Left lung (tissue), 4 donors: ENCODE measurements at regions not wholly inside any gene's neighbourhood (a gene's known extent, or its start where the extent isn't known, plus 50 kb on each side); places are given as distances from the start of the nearest gene placed in this dataset.
A peak's percentile ranks its signal among the peaks of the same experiment; 100 is the strongest.

Experiments used
- ATAC-seq: fragments of 200-7000 bp; cut with Tn5 transposase; one replicate; pipeline ENCODE4 v1.9.1; 2020; ENCODE audit warnings: moderate library complexity
- DNase-seq, 4 donors: peaks; one replicate each; pipeline ENCODE4 v3.0.0-alpha.2; 2013 to 2020
- H3K27ac ChIP-seq, 2 donors: fragments of 200-600 bp; sonication (generic) in 1 of 2; one replicate each; pipeline versions ENCODE4 v1.5.0 to v1.8.0; 2020 to 2021
- H3K27me3 ChIP-seq, 2 donors: fragments of 200-600 bp; sonication (generic) in 1 of 2; one replicate each; pipeline versions ENCODE4 v1.5.0 to v1.8.0; 2020 to 2021
- H3K36me3 ChIP-seq, 2 donors: fragments of 200-600 bp; sonication (generic) in 1 of 2; one replicate each; pipeline versions ENCODE4 v1.5.0 to v1.8.0; 2020 to 2021
- H3K4me1 ChIP-seq, 2 donors: fragments of 200-600 bp; one replicate each; pipeline ENCODE4 v1.8.0; 2021
- H3K4me3 ChIP-seq, 2 donors: fragments of 200-600 bp; sonication (generic) in 1 of 2; one replicate each; pipeline versions ENCODE4 v1.5.0 to v1.8.0; 2020 to 2021; ENCODE audit warnings: mild to moderate bottlenecking in 1 of 2
- H3K9me3 ChIP-seq, 2 donors: fragments of 200-600 bp; sonication (generic) in 1 of 2; one replicate each; pipeline versions ENCODE4 v1.5.0 to v1.8.0; 2020 to 2021
- intact Hi-C, 2 donors: fragments of 100-400 bp; cut with DNase I; formaldehyde crosslinking; loops; one replicate each; pipeline versions ENCODE4 v1.11.2 to v1.14.2; 2022
- TF ChIP-seq, protein P1 (sequence below), 2 donors: fragments of 200-600 bp; sonication (generic) in 1 of 2; IDR thresholded peaks; one replicate each; pipeline versions ENCODE4 v1.5.0 to v1.8.0; 2021; ENCODE audit warnings: antibody characterized with exemption in 2 of 2
- donor health status: DM: no; HTN: yes; CAD: no.
- donor health status: DM: no; HTN: no; CAD: no.

DNA sequence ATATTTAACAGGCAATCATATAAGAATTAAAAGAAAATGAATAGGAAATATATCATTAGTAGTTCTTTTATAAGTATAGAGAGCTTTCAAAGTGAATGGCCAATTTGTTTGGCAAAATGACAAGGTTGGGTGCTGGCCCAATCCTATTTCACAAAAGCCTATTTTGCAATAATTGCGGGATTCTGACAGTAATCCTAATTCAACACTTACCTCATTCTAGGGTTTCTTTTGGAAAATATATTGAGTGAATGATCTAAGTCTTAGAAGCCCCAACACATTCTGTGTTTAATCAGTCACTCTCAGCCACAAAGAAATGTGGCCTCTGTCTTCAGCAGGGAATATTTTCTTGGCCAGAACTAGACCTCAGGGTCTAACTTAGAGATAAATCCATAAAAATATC lies 835.9 kb upstream of the ZNF608 start:
- Histone ChIP-seq H3K4me3 (no peak overlapping the region), H3K27ac (no peak overlapping the region), H3K4me1 (no peaks in the 10 kb centered on the region), H3K27me3 (no peaks in the 10 kb centered on the region), H3K9me3 (peaks cover 0 to 4% of the 10 kb centered on the region in 2 donors), H3K36me3 (no peaks in the 10 kb centered on the region)
- DNase-seq (peak in 2 of 4 donors; percentile 75 to 80), ATAC-seq (peak; percentile 15)
- TF ChIP-seq, protein P1, sequence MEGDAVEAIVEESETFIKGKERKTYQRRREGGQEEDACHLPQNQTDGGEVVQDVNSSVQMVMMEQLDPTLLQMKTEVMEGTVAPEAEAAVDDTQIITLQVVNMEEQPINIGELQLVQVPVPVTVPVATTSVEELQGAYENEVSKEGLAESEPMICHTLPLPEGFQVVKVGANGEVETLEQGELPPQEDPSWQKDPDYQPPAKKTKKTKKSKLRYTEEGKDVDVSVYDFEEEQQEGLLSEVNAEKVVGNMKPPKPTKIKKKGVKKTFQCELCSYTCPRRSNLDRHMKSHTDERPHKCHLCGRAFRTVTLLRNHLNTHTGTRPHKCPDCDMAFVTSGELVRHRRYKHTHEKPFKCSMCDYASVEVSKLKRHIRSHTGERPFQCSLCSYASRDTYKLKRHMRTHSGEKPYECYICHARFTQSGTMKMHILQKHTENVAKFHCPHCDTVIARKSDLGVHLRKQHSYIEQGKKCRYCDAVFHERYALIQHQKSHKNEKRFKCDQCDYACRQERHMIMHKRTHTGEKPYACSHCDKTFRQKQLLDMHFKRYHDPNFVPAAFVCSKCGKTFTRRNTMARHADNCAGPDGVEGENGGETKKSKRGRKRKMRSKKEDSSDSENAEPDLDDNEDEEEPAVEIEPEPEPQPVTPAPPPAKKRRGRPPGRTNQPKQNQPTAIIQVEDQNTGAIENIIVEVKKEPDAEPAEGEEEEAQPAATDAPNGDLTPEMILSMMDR (IDR thresholded peaks at IDR 0.05) = no peak
- intact Hi-C loops = no loop called here

DNA sequence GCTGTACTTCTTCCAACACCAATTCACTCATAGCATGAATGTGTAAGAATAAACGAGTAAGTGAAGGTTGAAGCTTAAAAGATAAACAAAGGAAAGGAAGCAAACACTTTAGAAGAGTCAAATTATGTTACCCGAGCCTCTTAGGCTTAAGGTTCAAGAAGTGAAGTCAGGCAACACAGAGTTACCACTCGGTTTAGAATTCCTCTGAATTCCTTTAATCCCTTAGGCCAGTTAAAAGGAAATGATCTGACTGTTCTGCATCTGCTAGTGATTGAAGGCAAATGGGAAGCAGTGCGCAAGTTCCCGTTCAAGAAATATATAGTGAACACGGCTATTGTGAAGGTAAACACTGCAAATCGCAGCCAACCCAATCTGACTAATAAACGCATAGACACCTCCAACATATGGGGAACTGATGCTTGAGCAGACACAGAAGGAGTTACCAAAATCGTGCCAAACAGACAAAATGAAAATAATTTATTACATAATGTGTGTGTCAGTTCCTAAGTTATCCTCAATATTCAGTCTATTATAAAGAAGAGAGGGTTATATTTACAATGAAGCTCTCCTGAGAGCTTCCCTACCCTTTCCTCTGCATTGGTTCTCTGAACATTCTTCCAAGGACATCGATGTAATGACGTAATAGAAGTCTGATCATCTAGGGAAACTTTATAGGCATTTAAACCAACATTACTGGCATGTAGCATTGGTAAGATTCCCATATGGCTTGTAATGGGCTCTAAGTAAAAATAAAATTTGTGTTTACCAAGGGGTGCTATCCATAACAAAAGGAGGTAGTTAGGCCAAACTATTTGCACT lies 837.1 kb upstream of the ZNF608 start:
- no peaks in the 10 kb centered on the region for H3K4me1 ChIP-seq
- TF ChIP-seq, protein P1 (IDR thresholded peaks at IDR 0.05) = no peak
- H3K27ac ChIP-seq = peak overlapping the region in 1 of 2 donors; percentile 9
- ATAC-seq (no peak), DNase-seq (peak in 1 of 4 donors; percentile 40)
- no peaks in the 10 kb centered on the region for H3K36me3 ChIP-seq
- H3K9me3 ChIP-seq = peaks cover 0 to 8% of the 10 kb centered on the region in 2 donors
- intact Hi-C loops = no loop called here
- no peak overlapping the region for H3K4me3 ChIP-seq
- H3K27me3 ChIP-seq = no peaks in the 10 kb centered on the region

DNA sequence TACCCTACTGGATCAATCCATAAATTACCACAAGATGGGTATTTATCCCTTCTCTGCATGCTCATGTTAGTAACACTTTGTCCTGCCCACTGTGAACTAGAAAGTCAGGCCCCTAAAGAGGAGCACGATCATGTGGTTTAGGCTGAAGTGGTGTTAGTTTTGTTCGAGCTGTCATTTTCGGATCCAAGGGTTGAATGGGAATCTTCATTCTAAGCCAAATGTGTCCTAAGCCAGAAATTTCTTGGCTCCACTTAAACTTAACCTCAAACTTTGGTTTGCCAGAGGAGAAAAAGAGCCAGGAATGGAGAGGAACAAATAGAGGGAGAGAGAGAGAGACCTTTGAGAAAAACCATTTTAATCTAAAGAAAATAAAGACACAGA lies 837.7 kb upstream of the ZNF608 start:
- intact Hi-C loops = no loop called here
- no peak overlapping the region for H3K4me3 ChIP-seq
- H3K27ac ChIP-seq = peak overlapping the region in 1 of 2 donors; percentile 9
- no peaks in the 10 kb centered on the region for H3K27me3 ChIP-seq
- TF ChIP-seq, protein P1 (IDR thresholded peaks at IDR 0.05) = no peak
- H3K9me3 ChIP-seq = peaks cover 0 to 8% of the 10 kb centered on the region in 2 donors
- DNase-seq (peak in 2 of 4 donors; percentile 73), ATAC-seq (peak; percentile 21)
- no peaks in the 10 kb centered on the region for H3K4me1 ChIP-seq
- H3K36me3 ChIP-seq = no peaks in the 10 kb centered on the region

DNA sequence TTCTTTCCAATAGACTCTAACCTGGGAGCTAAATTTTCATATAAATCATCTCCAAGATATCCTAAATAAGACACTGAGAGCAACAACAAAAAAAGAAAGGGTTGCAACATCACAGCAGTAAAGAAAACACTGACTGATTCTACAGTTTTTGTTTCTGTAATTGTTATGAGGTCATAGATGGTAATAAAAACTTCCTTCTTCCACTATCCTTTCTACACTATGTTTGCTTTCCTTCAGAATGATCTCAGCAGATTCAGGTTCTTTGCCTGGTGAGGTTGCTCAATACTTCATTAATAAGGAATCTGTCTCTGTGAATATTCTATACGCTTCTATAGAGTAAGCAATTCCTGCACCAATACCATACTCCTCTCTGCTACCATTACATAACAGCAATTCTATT lies 835.6 kb upstream of the GRAMD2B start:
- Histone ChIP-seq H3K27me3 (no peaks in the 10 kb centered on the region), H3K27ac (no peak overlapping the region), H3K9me3 (peaks cover 0 to 8% of the 10 kb centered on the region in 2 donors), H3K4me1 (no peaks in the 10 kb centered on the region), H3K36me3 (no peaks in the 10 kb centered on the region), H3K4me3 (no peak overlapping the region)
- DNase-seq (no peak), ATAC-seq (no peak)
- TF ChIP-seq, protein P1 (IDR thresholded peaks at IDR 0.05) = no peak
- intact Hi-C loops = no loop called here

DNA sequence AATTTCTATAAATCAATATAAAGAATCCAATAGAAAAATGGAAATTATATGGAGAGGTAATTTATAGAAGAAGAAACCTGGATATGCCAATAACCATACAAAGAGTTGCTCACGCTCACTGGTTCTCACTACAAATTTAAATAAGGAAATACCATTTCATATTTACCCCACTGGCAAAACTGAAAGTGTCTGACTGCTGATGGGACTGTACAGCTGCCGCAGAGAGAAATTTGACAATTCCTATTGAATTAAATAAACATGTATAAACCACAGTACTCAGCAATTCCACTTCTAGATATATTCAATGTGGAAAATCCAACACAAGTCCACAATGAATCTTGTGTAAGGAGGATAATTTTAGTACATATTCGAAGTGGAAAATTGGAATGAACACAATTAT lies 830.4 kb upstream of the GRAMD2B start:
- ATAC-seq = no peak
- intact Hi-C loops = no loop called here
- H3K27me3 ChIP-seq = no peaks in the 10 kb centered on the region
- no peaks in the 10 kb centered on the region for H3K36me3 ChIP-seq
- no peak for DNase-seq
- H3K9me3 ChIP-seq = no peaks in the 10 kb centered on the region
- TF ChIP-seq, protein P1 (IDR thresholded peaks at IDR 0.05) = no peak
- H3K4me1 ChIP-seq = no peaks in the 10 kb centered on the region
- H3K27ac ChIP-seq = no peak overlapping the region
- no peak overlapping the region for H3K4me3 ChIP-seq
